CD4-positive, alpha-beta T cell treated with Interleukin-4 for 1 hour (primary cell): ENCODE measurements at regions not wholly inside any gene's neighbourhood (a gene's known extent, or its start where the extent isn't known, plus 50 kb on each side); places are given as distances from the start of the nearest gene placed in this dataset.

Source experiments
- DNase-seq, 2 donors: peaks; one replicate each; pipeline ENCODE4 v3.0.0-alpha.2; 2020 to 2022

- DNase-seq, result no peak
Observed at GRCh38 chr10:85250304-85250703, 921.9 kb downstream of the CCSER2 start.

- DNase-seq, result no peak
Observed at GRCh38 chr10:85256481-85256880, 928.1 kb downstream of the CCSER2 start.

GRCh38 chr10:85259908-85260307 lies 931.5 kb downstream of the CCSER2 start:
- DNase-seq, result no peak

- DNase-seq, result no peak
Observed at GRCh38 chr10:85262992-85263391, 934.6 kb downstream of the CCSER2 start.

- no peak for DNase-seq
Observed at GRCh38 chr10:85265121-85265520, 936.7 kb downstream of the CCSER2 start.

- DNase-seq, result no peak
Observed at GRCh38 chr10:85266808-85267207, 938.4 kb downstream of the CCSER2 start.

- DNase-seq, result no peak
Observed at GRCh38 chr10:85280014-85280413, 951.6 kb downstream of the CCSER2 start.

GRCh38 chr10:85284778-85285770 lies 956.7 kb downstream of the CCSER2 start:
- DNase-seq, result no peak

- no peak for DNase-seq
Observed at GRCh38 chr10:85293483-85293882, 965.1 kb downstream of the CCSER2 start.

GRCh38 chr10:85311613-85312337 lies 983.4 kb downstream of the CCSER2 start:
- DNase-seq, result no peak

GRCh38 chr10:85315657-85316056 lies 987.3 kb downstream of the CCSER2 start:
- no peak for DNase-seq

- no peak for DNase-seq
Observed at GRCh38 chr10:85316276-85316675, 987.9 kb downstream of the CCSER2 start.

- no peak for DNase-seq
Observed at GRCh38 chr10:85317827-85318226, 989.4 kb downstream of the CCSER2 start.

GRCh38 chr10:85318809-85319807 lies 990.7 kb downstream of the CCSER2 start:
- no peak for DNase-seq

GRCh38 chr10:85319826-85320225 lies 991.4 kb downstream of the CCSER2 start:
- no peak for DNase-seq

- DNase-seq, result no peak
Observed at GRCh38 chr10:85333594-85333993, 1005.2 kb downstream of the CCSER2 start.

- no peak for DNase-seq
Observed at GRCh38 chr10:85362401-85362800, 1004.2 kb downstream of the GRID1 start.

GRCh38 chr10:85377029-85377806 lies 989.4 kb downstream of the GRID1 start:
- DNase-seq, result no peak

GRCh38 chr10:85379338-85379737 lies 987.3 kb downstream of the GRID1 start:
- no peak for DNase-seq

GRCh38 chr10:85400981-85401695 lies 965.5 kb downstream of the GRID1 start:
- DNase-seq, result no peak

GRCh38 chr10:85402541-85402940 lies 964.1 kb downstream of the GRID1 start:
- DNase-seq, result no peak
